ENCODE measurements at regions not wholly inside any gene's neighbourhood (a gene's known extent, or its start where the extent isn't known, plus 50 kb on each side); places are given as distances from the start of the nearest gene placed in this dataset.

- TF ChIP-seq, protein P1, sequence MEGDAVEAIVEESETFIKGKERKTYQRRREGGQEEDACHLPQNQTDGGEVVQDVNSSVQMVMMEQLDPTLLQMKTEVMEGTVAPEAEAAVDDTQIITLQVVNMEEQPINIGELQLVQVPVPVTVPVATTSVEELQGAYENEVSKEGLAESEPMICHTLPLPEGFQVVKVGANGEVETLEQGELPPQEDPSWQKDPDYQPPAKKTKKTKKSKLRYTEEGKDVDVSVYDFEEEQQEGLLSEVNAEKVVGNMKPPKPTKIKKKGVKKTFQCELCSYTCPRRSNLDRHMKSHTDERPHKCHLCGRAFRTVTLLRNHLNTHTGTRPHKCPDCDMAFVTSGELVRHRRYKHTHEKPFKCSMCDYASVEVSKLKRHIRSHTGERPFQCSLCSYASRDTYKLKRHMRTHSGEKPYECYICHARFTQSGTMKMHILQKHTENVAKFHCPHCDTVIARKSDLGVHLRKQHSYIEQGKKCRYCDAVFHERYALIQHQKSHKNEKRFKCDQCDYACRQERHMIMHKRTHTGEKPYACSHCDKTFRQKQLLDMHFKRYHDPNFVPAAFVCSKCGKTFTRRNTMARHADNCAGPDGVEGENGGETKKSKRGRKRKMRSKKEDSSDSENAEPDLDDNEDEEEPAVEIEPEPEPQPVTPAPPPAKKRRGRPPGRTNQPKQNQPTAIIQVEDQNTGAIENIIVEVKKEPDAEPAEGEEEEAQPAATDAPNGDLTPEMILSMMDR (IDR thresholded peaks at IDR 0.05): no peak
- no peak for TF ChIP-seq POLR2A (IDR thresholded peaks at IDR 0.05)
Observed at GRCh38 chr2:18501729-18502128, 58.7 kb downstream of the RDH14 start.
